ENCODE measurements at regions not wholly inside any gene's neighbourhood (a gene's known extent, or its start where the extent isn't known, plus 50 kb on each side); places are given as distances from the start of the nearest gene placed in this dataset.

GRCh38 chr3:25150199-25150598 is 277.9 kb upstream of the RARB start (continued):
- TF ChIP-seq SUZ12 (IDR thresholded peaks at IDR 0.05; ENCODE audit: low read length) (no peak), E2F6 (IDR thresholded peaks at IDR 0.05) (no peak), CBX8 (IDR thresholded peaks at IDR 0.05; ENCODE audit: borderline replicate concordance, low read depth, low read length) (no peak)

Measured in H1 (cell line).